PC-3 (cell line): ENCODE measurements at regions not wholly inside any gene's neighbourhood (a gene's known extent, or its start where the extent isn't known, plus 50 kb on each side); places are given as distances from the start of the nearest gene placed in this dataset.

Source experiments
- EZH2phosphoT487 ChIP-seq: fragments of 300-600 bp; sonication (generic); IDR thresholded peaks from 2 replicates; pipeline ENCODE4 v1.6.1; 2018; ENCODE audit warnings: mild to moderate bottlenecking, antibody characterized with exemption, low read length, borderline replicate concordance
- TF ChIP-seq, protein P1 (sequence below): fragments of 300-600 bp; sonication (generic); conservative IDR thresholded peaks from 2 replicates; pipeline ENCODE4 v1.5.1; 2017; ENCODE audit warnings: antibody characterized with exemption, low read depth, mild to moderate bottlenecking, low read length

DNA sequence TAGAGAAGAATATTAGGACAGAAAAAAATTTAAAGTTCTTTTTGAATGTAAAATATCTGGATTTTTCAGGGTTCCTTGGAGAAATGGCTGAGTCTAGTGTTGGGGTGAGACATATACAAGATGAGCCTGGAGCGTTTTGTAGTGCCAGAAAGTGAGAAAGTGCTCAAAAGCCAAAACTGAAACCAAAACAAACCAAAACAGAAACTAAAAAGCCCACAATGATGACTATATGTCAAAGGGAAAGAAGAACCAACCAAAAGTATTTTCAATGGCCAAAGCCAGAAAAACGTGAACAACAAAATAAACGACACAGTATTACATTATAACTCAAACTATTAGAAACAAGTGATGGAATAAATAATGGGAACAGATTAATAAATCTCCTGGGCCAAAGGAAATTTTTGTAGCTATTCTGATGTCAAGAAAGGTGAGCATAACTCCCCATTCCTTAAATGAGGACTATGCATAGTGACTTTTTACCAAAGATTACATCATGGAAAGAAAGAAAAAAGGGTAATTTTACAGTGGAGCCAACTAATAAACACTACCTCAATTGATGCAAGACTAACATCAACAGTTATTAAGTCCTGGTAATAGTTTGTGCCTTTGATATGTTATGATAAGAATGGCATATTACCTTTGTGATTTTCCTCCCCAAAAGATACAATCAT, 1137.6 kb downstream of the C4orf33 start:
- TF ChIP-seq, protein P1, sequence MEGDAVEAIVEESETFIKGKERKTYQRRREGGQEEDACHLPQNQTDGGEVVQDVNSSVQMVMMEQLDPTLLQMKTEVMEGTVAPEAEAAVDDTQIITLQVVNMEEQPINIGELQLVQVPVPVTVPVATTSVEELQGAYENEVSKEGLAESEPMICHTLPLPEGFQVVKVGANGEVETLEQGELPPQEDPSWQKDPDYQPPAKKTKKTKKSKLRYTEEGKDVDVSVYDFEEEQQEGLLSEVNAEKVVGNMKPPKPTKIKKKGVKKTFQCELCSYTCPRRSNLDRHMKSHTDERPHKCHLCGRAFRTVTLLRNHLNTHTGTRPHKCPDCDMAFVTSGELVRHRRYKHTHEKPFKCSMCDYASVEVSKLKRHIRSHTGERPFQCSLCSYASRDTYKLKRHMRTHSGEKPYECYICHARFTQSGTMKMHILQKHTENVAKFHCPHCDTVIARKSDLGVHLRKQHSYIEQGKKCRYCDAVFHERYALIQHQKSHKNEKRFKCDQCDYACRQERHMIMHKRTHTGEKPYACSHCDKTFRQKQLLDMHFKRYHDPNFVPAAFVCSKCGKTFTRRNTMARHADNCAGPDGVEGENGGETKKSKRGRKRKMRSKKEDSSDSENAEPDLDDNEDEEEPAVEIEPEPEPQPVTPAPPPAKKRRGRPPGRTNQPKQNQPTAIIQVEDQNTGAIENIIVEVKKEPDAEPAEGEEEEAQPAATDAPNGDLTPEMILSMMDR = no peak
- no peak for TF ChIP-seq EZH2phosphoT487
